Coronary artery (tissue), 2 donors: ENCODE measurements at regions not wholly inside any gene's neighbourhood (a gene's known extent, or its start where the extent isn't known, plus 50 kb on each side); places are given as distances from the start of the nearest gene placed in this dataset.

ENCODE experiments used
- DNase-seq: peaks from one replicate; pipeline ENCODE4 v3.0.0-alpha.2; 2017; ENCODE audit warnings: low spot score
- H3K27ac ChIP-seq, 2 donors: fragments of 200-600 bp; sonication (generic); one replicate each; pipeline ENCODE4 v1.5.1; 2016 to 2019
- H3K4me3 ChIP-seq: fragments of 200-600 bp; sonication (generic); 2 replicates; pipeline ENCODE4 v1.5.1; 2016; ENCODE audit warnings: mild to moderate bottlenecking, moderate library complexity
- TF ChIP-seq, protein P1 (sequence below): fragments of 200-600 bp; sonication (generic); IDR thresholded peaks from one replicate; pipeline ENCODE4 v1.5.1; 2019; ENCODE audit warnings: antibody characterized with exemption

DNA sequence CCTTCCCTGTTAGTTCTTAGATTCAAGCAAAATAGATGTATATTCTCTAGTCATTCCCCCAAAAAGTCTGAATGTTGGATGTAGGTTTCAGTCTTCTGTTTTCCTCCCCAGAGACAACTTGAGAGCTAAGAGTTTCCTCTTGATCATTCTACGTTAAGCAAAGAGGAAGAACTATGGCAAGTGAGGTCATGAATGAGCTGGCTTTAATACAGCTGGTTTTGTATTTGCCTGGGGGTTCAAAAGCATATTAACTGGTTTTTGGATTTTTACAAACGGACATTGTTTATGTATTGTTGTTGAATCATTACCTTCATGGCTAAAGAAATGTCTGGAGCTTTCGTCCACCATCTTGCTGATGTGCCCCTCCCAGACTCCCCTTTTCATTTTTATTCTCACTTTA is 916.7 kb upstream of the POU3F4 start:
- H3K4me3 ChIP-seq: no peak overlapping the region
- H3K27ac ChIP-seq: no peak overlapping the region
- DNase-seq: no peak
- TF ChIP-seq, protein P1, sequence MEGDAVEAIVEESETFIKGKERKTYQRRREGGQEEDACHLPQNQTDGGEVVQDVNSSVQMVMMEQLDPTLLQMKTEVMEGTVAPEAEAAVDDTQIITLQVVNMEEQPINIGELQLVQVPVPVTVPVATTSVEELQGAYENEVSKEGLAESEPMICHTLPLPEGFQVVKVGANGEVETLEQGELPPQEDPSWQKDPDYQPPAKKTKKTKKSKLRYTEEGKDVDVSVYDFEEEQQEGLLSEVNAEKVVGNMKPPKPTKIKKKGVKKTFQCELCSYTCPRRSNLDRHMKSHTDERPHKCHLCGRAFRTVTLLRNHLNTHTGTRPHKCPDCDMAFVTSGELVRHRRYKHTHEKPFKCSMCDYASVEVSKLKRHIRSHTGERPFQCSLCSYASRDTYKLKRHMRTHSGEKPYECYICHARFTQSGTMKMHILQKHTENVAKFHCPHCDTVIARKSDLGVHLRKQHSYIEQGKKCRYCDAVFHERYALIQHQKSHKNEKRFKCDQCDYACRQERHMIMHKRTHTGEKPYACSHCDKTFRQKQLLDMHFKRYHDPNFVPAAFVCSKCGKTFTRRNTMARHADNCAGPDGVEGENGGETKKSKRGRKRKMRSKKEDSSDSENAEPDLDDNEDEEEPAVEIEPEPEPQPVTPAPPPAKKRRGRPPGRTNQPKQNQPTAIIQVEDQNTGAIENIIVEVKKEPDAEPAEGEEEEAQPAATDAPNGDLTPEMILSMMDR: no peak

DNA sequence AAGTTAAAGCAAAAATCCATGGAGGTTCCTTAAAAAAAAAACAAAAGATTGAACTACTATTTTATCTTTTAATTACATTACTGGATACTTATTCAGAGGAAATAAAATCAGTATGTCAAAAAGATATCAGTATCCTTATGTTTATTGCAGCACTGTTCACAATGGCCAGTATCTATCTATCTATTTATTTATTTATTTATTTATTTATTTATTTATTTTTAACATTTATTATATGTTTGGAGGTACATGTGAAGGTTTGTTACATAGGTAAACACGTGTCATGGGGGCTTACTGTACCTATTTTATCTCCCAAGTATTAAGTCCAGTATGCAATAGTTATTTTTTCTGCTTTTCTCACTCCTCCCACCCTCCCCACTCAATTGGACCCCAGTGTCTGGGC is 881.1 kb upstream of the POU3F4 start:
- no peak overlapping the region for H3K4me3 ChIP-seq
- no peak overlapping the region for H3K27ac ChIP-seq
- DNase-seq: no peak
- TF ChIP-seq, protein P1: no peak

GRCh38 chrX:82627568-82627967 is 880.5 kb upstream of the POU3F4 start:
- no peak for DNase-seq
- no peak overlapping the region for H3K4me3 ChIP-seq

GRCh38 chrX:82648062-82648461 is 860.0 kb upstream of the POU3F4 start:
- no peak overlapping the region for H3K4me3 ChIP-seq
- no peak for DNase-seq
- TF ChIP-seq, protein P1: no peak

More at GRCh38 chrX:82627568-82627967, 880.5 kb upstream of the POU3F4 start:
- H3K27ac ChIP-seq: no peak overlapping the region
- TF ChIP-seq, protein P1: no peak

GRCh38 chrX:82649645-82650044 is 858.4 kb upstream of the POU3F4 start:
- no peak overlapping the region for H3K27ac ChIP-seq
- DNase-seq: no peak
- H3K4me3 ChIP-seq: no peak overlapping the region
- TF ChIP-seq, protein P1: no peak

More at GRCh38 chrX:82648062-82648461, 860.0 kb upstream of the POU3F4 start:
- H3K27ac ChIP-seq: no peak overlapping the region

DNA sequence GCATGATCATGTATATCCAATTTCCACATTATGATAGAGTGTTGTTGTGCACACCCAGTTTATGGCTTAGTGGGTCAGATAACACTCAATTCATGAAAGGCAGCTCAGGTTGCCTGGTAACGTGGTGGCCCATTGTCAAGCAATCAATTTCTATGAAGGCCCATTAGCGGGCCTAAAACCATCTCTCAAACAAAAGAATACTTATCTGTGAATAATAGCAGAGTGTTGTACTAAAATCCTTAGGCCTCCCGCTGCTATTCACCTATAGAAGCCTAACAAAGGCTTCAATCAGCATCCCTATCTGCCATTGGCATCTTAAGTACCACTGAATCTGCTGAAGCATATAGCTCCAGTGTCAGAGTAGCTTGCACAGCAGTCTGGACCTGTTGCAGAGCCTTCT is 849.6 kb upstream of the POU3F4 start:
- TF ChIP-seq, protein P1: no peak
- Histone ChIP-seq H3K4me3 (no peak overlapping the region), H3K27ac (no peak overlapping the region)
- no peak for DNase-seq

GRCh38 chrX:82666355-82666754 is 841.7 kb upstream of the POU3F4 start:
- no peak for DNase-seq
- no peak overlapping the region for H3K27ac ChIP-seq
- TF ChIP-seq, protein P1: no peak
- no peak overlapping the region for H3K4me3 ChIP-seq
